ENCODE measurements at regions not wholly inside any gene's neighbourhood (a gene's known extent, or its start where the extent isn't known, plus 50 kb on each side); places are given as distances from the start of the nearest gene placed in this dataset.

DNA sequence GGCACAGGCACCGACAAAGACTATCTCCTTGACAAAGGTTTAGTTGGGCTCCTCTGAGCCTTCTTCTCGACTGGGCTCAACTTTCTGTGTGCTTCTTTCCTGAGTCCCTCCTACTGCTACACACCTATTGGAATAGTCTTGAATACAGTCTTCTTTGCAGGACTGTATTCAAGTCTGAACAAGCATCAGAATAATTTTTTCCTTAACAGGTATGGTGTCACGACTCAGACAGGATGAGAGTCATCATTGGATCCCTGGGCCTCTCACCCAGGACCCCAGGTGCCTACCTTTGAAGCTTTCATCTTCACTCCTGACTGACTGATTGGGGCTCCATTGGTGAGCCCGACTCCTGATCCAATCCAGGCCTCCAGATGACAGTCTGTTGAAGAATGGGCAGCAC lies 66.3 kb downstream of the CRYGS start:
- WGBS, 2 donors, result 91 to 96% methylated on average over 4 of the region's 4 CpGs
- H3K36me3 ChIP-seq (ENCODE audit: control insufficient read depth in 4 of 4, insufficient read depth in 4 of 4, low read length in 4 of 4), result no peaks in the 10 kb centered on the region
- H3K27ac ChIP-seq (ENCODE audit: low read depth in 1 of 2, low read length in 1 of 2), result no peak overlapping the region
- no peaks in the 10 kb centered on the region for H3K9me3 ChIP-seq (ENCODE audit: control insufficient read depth in 4 of 4, insufficient read depth in 3 of 4, low read length in 3 of 4)
- no peaks in the 10 kb centered on the region for H3K27me3 ChIP-seq (ENCODE audit: control insufficient read depth in 3 of 3, insufficient read depth in 3 of 3, low read length in 2 of 3)
- DNase-seq, result no peak
- TF ChIP-seq, protein P1, sequence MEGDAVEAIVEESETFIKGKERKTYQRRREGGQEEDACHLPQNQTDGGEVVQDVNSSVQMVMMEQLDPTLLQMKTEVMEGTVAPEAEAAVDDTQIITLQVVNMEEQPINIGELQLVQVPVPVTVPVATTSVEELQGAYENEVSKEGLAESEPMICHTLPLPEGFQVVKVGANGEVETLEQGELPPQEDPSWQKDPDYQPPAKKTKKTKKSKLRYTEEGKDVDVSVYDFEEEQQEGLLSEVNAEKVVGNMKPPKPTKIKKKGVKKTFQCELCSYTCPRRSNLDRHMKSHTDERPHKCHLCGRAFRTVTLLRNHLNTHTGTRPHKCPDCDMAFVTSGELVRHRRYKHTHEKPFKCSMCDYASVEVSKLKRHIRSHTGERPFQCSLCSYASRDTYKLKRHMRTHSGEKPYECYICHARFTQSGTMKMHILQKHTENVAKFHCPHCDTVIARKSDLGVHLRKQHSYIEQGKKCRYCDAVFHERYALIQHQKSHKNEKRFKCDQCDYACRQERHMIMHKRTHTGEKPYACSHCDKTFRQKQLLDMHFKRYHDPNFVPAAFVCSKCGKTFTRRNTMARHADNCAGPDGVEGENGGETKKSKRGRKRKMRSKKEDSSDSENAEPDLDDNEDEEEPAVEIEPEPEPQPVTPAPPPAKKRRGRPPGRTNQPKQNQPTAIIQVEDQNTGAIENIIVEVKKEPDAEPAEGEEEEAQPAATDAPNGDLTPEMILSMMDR (IDR thresholded peaks at IDR 0.05; ENCODE audit: control extremely low read depth, extremely low read depth), result no peak
- H3K9ac ChIP-seq (ENCODE audit: insufficient read depth in 1 of 2, low read length in 2 of 2), result no peak overlapping the region
- no peak overlapping the region for H3K4me3 ChIP-seq
- no peak for ATAC-seq (ENCODE audit: insufficient read depth, low FRiP score)
- no peaks in the 10 kb centered on the region for H3K4me1 ChIP-seq (ENCODE audit: control insufficient read depth in 5 of 5, insufficient read depth in 5 of 5, low read length in 5 of 5)

DNA sequence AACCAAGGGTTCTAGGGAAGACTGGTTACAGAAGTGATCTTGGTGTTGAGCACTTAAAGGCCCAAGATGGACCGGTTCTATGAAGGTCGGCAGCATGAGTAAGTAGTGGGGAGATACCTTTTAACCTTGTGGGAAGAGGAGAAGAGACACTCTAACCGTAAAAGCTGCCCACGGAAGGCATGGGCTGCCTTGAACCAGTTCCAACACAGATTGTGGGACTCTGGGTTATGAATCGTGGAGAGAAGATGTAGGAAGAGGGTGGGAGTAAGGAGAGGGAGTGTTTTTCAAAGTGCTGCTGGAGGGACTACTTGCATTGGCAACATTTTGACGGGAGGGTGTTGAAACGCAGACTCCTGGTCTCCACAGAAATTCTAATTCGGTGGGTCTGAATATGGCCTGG lies 67.1 kb downstream of the CRYGS start:
- TF ChIP-seq, protein P1 (IDR thresholded peaks at IDR 0.05; ENCODE audit: control extremely low read depth, extremely low read depth), result no peak
- Histone ChIP-seq H3K4me1 (ENCODE audit: control insufficient read depth in 5 of 5, insufficient read depth in 5 of 5, low read length in 5 of 5) (peaks cover 0 to under 1% (median 0%) of the 10 kb centered on the region in 5 donors), H3K36me3 (ENCODE audit: control insufficient read depth in 4 of 4, insufficient read depth in 4 of 4, low read length in 4 of 4) (no peaks in the 10 kb centered on the region), H3K27me3 (ENCODE audit: control insufficient read depth in 3 of 3, insufficient read depth in 3 of 3, low read length in 2 of 3) (no peaks in the 10 kb centered on the region), H3K9me3 (ENCODE audit: control insufficient read depth in 4 of 4, insufficient read depth in 3 of 4, low read length in 3 of 4) (no peaks in the 10 kb centered on the region), H3K4me3 (no peak overlapping the region), H3K27ac (ENCODE audit: low read depth in 1 of 2, low read length in 1 of 2) (no peak overlapping the region), H3K9ac (ENCODE audit: insufficient read depth in 1 of 2, low read length in 2 of 2) (no peak overlapping the region)
- ATAC-seq (ENCODE audit: insufficient read depth, low FRiP score), result no peak
- WGBS, 2 donors, result 91 to 92% methylated on average over 8 of the region's 8 CpGs
- DNase-seq, result no peak

DNA sequence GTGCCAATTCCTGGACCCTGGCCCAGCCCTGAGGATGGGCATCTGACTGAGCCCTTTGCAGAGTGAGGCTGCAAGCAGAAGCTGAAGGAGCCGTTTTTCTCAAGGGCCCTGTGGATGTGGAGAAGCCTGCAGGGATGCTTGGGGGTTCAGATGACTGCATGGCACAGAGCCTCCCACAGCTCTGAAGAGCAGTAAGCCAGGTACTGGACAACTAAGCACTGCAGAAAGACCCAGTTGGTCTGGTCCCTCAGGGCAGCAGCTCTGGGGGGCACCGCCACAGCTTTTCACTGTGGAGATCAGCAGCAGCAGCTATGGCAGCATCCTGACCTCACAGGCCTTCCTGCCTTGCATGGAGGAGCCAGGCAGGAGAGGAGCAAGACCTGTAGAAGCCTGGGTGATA lies 67.6 kb downstream of the CRYGS start:
- TF ChIP-seq, protein P1 (IDR thresholded peaks at IDR 0.05; ENCODE audit: control extremely low read depth, extremely low read depth), result no peak
- Histone ChIP-seq H3K9ac (ENCODE audit: insufficient read depth in 1 of 2, low read length in 2 of 2) (no peak overlapping the region), H3K9me3 (ENCODE audit: control insufficient read depth in 4 of 4, insufficient read depth in 3 of 4, low read length in 3 of 4) (no peaks in the 10 kb centered on the region), H3K4me3 (no peak overlapping the region), H3K27me3 (ENCODE audit: control insufficient read depth in 3 of 3, insufficient read depth in 3 of 3, low read length in 2 of 3) (no peaks in the 10 kb centered on the region), H3K27ac (ENCODE audit: low read depth in 1 of 2, low read length in 1 of 2) (no peak overlapping the region), H3K36me3 (ENCODE audit: control insufficient read depth in 4 of 4, insufficient read depth in 4 of 4, low read length in 4 of 4) (no peaks in the 10 kb centered on the region), H3K4me1 (ENCODE audit: control insufficient read depth in 5 of 5, insufficient read depth in 5 of 5, low read length in 5 of 5) (peaks cover 0 to 3% (median 0%) of the 10 kb centered on the region in 5 donors)
- WGBS, 2 donors, result 87 to 91% methylated on average over 2 of the region's 2 CpGs
- DNase-seq (no peak), ATAC-seq (ENCODE audit: insufficient read depth, low FRiP score) (no peak)

DNA sequence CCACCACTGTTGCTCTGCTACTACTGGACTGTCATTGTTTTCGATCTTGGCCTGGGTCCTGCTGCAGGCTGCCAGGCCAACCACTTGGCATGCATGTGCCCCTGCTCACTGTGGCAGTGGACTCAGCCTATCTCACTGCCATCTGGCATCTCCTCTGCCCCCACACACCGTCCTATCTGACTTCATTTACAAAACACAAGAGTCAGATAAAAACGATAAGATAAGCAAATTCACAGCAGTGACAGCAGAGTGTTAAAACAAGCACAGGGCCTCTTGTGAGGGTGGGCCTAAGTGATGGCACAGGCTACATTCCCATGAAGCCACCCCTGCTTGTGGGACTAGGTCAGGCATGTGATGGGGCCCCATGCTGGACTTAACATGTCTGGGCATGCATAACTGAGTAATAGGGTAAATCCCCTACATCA lies 68.1 kb downstream of the CRYGS start:
- H3K27ac ChIP-seq (ENCODE audit: low read depth in 1 of 2, low read length in 1 of 2), result no peak overlapping the region
- no peak overlapping the region for H3K9ac ChIP-seq (ENCODE audit: insufficient read depth in 1 of 2, low read length in 2 of 2)
- no peaks in the 10 kb centered on the region for H3K9me3 ChIP-seq (ENCODE audit: control insufficient read depth in 4 of 4, insufficient read depth in 3 of 4, low read length in 3 of 4)
- TF ChIP-seq, protein P1 (IDR thresholded peaks at IDR 0.05; ENCODE audit: control extremely low read depth, extremely low read depth), result no peak
- DNase-seq (no peak), ATAC-seq (ENCODE audit: insufficient read depth, low FRiP score) (no peak)
- 52 to 81% methylated on average over 3 of the region's 3 CpGs for WGBS, 2 donors
- no peak overlapping the region for H3K4me3 ChIP-seq
- no peaks in the 10 kb centered on the region for H3K36me3 ChIP-seq (ENCODE audit: control insufficient read depth in 4 of 4, insufficient read depth in 4 of 4, low read length in 4 of 4)
- H3K4me1 ChIP-seq (ENCODE audit: control insufficient read depth in 5 of 5, insufficient read depth in 5 of 5, low read length in 5 of 5), result peaks cover 0 to 3% (median 0%) of the 10 kb centered on the region in 5 donors
- H3K27me3 ChIP-seq (ENCODE audit: control insufficient read depth in 3 of 3, insufficient read depth in 3 of 3, low read length in 2 of 3), result no peaks in the 10 kb centered on the region
